ENCODE measurements at regions not wholly inside any gene's neighbourhood (a gene's known extent, or its start where the extent isn't known, plus 50 kb on each side); places are given as distances from the start of the nearest gene placed in this dataset.
"Not testable (repeated sequence)": the region's sequence is repeated elsewhere in the genome, so short reads cannot be mapped to it uniquely, and the experiment has no call there.

DNA sequence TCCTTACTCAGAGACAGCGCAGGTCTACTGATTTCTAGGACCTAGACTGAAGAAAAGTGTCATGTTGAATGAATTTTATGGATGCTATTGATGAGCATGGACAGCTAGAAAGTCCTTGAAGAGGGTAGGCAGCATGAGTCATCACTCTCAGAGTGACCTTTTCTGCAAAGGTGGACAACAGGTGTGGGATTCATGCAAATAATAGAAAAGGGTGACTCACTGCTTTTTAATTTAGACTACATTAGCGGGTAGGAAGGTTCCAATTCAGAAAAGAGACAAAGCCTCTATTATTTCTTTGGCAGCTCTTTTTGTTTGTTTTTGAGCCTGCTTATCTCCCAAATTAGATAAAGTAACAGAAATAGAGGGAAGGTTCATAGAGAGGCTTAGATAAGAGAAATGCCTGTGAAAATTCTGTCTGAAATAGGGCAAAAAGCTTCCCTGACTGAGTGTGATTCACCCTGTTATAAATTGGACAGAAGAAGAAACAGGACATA is 191.4 kb downstream of the TENT5A start:
- no peak for DNase-seq

DNA sequence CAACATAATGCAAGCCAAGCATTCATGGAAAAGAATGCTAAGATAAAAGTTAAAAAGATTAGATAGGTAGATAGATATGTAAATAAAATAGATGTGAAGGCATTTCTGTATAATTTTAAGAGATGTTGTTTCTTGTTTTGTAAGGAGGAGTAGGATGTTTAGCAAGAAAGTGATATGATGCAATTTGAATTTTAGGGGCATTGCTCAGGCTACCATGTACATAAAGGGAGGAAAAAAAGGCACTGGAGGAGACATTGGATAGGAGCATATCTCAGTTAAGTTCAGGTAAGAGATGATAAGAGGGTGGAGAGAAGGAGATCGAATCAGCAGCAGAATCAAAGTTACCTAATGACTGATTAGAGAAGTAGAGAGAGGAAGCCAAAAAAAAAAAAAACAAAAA is 194.7 kb downstream of the TENT5A start:
- no peak for DNase-seq

DNA sequence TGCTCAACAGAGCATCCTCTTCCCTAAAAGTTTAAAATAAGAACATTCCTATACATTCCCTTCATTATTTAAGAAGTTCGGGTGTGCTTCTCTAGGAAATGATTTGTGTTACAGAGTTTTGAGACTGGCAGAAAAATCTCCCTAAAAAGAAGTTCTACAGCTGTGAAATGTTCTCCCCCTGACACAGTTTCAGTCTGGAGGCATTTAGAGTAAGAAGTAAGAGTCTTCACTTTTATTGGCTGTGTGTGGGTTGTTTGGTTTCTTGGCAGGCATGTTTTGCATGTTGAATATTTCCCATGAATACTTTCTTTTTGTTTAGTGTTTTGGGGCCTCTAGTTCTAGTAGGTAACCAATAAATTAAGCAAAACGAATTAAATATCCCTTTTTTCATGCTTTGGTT is 195.9 kb downstream of the TENT5A start:
- no peak for DNase-seq

DNA sequence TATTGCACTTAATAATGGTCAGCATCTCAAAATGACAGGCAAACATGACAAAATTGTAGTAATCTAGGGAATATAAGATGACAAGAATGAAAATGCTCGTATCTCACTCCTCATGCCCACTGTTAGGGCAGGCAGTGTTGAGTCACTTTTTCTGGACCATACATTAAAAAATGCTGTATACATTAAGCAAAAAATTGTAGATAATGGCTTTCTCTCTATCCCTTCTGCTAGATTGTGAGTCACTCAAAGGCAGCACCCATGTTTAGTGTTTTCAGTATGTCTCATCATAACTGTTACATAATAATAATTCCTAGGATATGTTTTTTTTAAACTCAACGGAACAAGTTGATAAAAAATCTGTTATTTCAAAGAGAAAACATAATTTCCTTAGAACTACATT is 199.3 kb downstream of the TENT5A start:
- no peak for DNase-seq

DNA sequence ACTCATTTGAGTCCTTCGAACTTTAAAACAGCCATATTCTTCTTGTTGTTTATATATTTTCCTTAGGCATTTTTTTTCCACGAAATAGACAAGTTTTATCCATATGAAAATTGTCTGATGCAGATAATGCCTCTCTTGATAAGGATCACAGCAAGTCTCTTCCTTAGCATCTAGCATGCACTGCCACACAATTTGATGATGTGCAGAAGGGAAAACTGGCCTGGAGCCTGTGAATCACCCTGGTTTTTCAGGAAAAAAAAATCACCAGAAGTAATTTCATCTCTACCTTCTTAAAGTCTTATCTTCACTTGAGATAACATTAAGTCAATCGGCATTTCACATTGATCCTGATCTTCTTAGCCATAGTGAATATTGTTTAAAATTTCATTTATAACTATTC is 199.8 kb downstream of the TENT5A start:
- no peak for DNase-seq

DNA sequence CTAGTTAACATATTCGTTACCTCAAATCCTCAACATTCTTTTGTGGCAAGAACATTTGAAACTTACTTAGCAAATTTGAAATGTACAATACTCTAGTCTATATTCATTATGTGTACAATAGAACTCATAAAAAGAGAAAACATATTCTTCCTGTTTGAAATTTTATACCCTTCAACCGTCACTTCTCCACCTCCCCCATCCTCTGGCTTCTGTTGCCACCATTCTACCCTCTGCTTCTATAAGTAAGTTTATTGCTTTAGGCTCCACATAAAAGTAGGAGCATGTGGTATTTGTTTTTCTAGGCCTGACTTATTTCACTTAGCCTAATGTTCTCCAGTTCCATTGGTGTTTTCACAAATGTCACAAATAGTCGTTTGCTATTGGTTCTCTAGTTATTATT is 205.3 kb downstream of the TENT5A start:
- no peak for DNase-seq

DNA sequence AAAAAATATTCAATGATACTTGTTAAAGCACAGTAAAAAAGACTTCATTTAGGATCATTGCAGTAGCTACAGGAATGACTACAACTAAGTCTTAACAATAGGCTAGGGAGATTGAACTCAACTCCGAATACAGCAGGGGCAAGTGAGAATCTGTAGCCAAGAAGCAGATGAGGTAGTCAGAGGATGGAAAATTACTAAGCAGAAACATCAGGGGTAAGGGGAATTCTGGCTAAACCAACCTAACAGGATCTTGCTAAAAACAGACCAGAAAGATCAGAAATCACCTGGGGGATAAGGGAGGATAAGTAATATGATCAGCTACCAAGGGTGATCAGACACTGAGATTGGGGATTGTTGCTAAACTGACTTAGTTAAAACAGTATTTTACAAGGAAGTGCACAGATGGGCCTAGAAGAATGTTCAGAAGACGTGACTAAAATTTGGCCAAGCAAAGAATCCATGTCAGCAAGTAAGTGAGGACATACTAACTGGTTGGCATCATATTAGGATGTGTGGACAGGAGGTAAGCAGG is 217.5 kb downstream of the TENT5A start:
- no peak for DNase-seq

DNA sequence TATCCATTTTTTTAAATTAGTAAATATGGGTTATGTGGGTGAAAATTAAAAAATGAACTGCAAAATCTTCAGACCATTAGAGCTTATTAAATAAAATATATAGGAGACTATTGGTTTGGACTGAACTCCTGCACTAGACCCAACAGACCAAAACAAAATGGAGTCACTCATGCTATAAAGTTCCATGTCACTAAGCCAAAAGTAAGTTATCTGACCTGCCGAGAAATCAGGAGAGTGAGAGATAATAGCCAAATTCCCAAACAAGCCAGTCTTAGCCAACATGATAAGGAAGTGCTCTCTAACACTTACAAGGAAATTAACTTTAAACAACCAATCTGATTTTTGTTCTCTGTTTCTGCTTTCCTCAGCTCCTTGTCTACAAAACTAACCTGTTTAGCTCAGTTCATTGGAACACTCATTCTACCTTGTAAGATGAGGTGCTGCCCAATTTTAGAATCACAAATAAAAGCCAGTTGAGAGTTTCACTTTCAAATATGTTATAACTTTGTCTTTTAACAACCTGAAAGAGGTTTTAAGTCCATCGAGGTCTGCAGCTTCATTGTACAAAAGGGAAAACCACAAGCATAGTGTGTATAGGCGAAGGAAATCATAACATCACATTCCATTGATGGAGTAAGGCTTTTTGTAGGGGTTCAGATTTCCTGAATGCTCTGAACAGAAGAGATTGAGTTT is 220.5 kb downstream of the TENT5A start:
- DNase-seq = no peak

DNA sequence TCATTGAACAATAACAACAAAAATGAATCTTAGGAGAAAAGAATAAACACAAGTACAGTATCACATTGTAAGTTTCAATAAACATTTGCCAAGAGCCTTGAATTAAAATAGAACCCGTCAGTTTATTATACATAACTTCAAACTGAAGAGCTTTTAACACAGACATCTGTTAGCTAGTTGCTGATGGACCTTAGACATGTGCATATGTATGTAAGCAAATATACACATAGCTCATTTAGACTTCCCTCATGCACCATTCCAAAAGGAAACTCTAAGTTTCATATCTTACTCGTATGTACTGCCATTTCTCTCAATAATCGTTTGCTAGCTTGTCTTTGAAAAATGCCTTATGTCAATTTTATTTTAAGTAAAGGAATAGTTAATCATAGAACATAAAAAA is 235.0 kb downstream of the TENT5A start:
- no peak for DNase-seq

DNA sequence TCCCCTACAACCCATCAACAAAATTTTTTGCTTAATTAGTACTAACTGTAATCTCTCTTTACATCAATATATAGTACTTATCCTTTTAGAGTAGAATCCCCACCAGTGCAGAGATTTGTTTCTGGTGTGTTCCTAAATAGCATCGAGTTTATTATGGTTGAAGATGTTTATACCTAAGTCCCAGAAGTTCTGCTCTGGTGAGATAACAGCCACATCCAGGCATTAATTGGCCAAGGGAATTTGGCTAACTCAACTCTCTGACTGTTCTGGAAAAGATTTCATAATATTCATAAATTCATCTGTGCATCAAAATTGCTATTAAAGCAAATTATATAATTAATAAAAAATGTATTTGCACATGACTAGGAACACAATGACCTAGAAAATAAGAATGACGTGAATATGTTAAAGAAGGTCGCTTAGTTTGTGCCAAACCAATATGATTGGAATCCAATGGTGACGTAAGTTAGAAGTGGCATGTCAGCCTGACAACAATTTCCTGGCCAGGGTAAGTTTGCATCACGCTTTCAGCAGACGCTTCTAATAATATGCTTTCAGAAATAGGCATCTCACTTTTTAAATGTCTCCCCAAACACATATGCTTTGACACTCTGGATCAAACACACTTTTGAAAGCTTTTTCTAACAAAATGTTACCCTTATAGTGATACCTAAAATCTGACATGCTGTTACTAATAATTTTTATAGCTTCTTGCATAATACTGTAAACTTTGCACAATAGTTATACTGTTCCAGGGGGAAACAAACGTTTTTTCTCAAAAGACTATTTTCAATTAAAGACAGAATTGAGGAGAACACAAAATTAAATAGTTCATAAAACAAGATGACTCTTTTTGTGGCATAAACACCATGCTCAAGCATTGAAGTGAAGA is 236.7 kb downstream of the TENT5A start:
- no peak for DNase-seq

DNA sequence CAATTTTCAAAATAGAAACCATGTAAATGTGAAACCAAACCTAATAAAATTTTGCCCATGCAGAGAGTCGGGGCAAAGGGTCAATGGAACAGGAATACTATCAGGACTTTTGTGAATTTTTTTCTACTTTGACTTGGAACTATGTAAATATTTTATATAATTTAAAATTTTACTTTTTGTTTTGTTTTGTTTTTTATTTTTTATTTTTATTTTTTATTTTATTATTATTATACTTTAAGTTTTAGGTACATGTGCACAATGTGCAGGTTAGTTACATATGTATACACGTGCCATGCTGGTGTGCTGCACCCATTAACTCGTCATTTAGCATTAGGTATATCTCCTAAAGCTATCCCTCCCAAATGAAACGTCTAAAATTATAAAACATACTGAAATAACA is 238.3 kb downstream of the TENT5A start:
- DNase-seq = not testable (repeated sequence)

DNA sequence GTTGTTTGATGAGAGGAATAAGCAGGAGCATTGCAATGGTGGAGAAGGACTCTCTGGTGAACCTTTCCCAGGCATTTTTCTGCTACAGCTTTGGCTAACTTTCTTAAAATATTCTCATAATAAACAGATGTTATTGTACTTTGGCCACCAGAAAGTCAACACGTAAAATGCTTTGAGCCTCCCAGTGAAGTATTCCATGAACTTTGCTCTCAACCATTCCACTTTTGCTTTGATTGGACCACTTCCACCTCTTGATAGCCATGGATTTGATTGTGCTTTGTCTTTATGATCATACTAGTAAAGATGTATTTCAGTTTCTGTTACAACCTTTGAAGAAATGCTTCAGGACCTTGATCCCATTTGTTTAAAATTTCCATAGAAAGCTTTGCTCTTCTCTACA is 241.1 kb downstream of the TENT5A start:
- DNase-seq = no peak

DNA sequence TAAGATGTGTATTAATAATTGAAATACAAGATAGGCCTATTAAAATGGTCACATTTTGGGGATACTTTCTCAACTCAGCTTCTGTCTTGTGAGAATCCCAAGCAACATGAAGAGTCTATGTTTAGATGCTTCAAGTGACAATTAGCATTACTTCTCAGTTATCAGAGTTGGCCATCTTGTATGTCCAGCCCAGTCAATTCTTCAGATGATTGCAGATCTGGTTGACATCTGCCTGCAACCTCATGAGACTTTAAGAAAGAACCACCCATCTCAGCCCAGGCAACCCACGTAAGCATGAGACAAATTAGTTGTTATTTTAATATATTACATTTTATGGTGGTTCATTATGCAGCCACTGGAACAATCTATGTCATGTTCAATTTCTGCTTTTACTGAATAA is 256.5 kb downstream of the TENT5A start:
- DNase-seq = no peak

DNA sequence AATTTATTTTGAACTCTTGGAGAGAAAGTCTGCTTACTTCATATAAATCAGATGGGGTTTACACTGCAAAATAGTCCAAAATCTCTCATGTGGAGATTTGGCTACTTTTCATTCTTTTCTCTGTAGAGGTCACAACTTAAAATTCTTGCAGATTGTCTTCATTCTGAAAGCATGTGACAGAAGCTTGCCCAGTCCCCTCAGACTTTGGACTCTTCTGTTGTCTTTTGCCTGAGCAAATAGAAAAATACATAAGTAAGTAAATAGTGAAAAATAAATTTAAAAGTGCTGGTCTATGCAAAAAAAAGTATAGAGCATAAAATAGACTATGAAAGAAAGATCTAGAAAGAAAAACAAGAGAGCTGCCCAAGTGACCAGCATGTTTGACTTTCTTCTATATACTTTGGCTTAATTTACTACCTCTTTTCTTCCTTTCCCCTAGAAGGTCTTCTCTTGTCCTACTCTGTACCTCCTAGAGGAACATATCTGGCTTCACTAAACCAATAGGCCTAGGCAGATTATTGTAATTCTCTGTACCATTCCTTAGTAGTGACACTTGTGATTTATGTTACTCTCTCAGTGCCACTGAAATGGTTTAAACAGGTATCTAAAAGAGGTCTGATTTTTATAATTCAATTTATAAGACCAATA is 260.9 kb downstream of the TENT5A start:
- no peak for DNase-seq

DNA sequence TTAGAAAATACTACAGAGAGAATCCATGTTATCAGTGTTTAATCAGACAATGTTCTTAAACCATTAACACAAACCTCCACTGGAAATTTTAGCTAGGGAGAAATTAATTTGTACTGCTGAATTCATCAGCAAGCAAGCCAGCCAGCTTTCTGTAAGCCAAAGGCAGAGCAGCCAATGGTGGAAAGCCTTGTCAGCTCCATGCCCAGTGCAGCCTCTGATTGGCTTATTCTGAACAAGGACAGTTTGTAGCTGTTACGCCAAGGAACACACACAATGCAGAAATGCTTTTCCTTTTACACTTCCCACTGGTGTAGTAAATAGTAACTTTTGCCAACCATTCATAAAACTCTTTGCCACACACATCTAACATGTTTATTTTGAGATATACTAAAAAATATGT is 265.0 kb downstream of the TENT5A start:
- no peak for DNase-seq

DNA sequence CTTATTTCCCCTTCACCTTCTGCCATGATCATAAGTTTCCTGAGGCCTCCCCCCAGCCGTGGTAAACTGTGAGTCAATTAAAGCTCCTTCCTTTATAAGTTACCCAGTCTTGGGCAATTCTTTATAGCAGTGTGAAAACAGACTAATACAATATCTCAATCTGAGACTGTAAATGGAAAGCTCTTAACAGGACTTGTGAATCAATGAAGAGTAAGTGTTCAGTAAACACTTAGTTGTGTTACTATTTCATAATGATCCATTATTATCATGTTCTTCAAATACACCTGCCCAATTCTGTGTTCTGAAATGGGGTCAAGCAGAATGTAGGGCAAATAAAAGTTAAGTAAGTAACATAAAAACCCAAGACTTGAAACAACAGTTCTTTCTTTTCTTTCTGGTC is 266.2 kb downstream of the TENT5A start:
- DNase-seq = no peak

DNA sequence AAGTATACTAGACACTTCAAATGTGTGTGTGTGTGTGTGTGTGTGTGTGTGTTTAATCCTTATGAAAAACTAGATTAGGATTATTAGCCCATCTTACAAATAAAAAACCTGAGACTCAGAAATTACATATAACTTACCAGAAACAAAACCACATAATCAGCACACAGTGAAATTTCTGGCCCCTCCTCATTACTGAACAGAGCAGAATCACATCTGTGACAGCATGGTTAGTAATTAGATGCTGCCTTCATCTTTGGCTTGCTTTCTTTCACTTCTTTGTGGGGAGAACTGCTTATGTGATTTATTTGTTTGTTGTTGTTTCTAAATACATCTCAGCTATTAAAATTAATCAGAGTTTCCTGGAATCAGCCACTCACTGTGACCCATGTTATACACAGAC is 267.1 kb downstream of the TENT5A start:
- no peak for DNase-seq

DNA sequence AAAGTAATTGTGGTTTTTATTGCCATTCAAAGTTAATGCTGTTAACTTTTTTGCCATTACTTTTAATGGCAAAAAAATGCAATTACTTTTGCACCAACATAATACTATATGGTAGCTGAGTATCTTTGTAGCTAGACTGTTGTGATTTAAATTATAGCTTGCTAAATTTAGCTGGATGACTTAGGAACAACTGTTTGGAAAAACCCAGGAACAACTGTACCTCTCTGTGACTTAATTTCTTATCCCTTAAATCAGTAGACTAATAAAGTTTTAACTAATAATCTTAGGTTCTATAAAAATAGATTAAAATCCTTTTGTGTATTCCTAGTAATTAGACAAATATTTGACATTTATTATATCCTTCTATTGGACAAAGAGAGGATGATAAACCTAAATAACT is 268.2 kb downstream of the TENT5A start:
- DNase-seq = no peak

DNA sequence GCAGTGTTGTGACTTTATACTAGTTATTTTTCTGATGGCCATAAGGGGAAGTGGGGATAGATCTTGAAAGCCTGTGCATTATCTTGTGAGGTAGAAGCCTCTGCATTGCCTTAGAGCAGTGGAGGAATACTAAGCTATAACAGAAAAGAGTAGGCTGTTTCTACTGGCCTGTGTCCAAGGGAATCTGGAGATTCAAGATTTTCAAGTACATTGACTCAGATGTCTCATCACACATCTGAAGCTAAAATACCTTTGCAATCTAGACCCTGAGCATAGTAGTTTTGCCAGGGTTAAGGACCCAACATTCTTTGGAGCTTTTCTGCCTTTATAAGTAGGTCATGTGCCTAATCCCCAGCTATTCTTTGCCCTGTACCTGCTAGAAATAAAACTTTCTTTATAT is 272.3 kb downstream of the TENT5A start:
- no peak for DNase-seq

DNA sequence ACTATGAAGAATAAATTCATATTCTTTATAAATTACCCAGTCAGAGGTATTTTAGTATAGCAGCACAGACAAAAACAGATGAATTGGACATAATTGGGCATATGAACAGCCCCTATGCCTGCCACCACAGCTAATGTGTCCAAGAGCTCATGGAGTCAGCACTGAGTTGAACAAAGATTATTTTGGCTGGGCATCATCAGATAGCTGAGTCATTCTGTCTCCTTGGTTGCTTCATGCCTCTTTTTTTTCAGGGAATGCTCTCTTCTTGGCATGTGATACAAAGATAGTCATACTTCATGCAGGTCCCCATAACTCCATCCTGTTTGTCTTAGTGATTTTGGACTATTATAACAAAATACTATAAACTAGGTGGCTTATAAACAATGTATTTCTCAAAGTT is 275.6 kb downstream of the TENT5A start:
- DNase-seq = no peak

DNA sequence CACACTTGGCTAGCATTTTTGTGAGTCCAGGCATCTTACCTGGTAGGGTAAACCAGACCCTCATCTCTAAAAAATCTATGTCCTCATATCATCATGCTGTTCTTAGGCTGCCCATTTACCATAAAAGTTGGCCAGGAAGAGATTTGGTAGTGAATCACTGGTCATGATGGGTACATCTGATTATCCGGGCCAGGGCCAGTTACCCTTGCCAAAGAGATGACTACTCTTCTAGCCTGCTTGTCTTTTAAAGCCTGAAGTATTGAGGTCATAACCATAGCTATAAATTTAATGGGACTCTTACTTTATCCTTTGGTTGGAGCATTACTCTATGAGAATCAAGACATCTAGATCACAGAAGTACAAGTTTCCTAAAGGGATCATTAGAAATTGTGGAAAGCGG is 276.8 kb downstream of the TENT5A start:
- no peak for DNase-seq

DNA sequence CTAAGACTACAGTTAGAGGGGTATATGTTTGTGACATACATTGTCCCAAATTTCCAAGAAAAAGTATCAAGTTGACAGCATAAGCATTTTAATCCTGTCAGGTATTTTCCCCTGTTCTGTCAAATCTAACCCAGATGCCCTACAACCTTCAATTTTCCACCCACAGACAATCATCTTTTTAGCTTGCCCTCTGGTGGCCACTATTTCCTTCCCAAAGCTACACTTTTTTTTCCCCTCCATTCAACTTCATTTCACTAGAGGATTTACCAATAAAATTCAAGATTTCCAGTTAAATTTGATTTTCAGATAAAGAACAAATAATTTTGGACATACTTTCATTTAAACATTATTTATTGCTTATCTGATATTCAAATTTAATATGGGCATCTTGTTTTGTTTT is 286.6 kb downstream of the TENT5A start:
- no peak for DNase-seq

DNA sequence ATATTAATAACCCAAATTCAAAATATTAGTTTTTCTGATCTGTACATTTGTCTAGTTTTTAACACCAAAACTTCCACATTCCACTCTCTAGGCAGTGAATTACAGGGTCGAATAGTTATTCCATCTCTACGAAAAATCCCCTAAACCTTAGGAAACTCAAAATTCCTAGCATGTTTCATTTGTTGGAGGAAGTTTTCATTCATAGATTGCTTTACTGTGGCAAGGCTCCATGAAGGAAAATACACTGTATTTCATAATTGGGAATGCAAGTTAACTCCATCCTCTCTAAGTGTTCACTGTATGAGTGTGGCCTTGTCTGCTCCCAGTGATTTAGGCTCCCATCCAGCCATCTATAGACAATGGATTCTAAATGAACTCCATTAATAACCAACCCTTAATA is 296.1 kb downstream of the TENT5A start:
- DNase-seq = no peak

DNA sequence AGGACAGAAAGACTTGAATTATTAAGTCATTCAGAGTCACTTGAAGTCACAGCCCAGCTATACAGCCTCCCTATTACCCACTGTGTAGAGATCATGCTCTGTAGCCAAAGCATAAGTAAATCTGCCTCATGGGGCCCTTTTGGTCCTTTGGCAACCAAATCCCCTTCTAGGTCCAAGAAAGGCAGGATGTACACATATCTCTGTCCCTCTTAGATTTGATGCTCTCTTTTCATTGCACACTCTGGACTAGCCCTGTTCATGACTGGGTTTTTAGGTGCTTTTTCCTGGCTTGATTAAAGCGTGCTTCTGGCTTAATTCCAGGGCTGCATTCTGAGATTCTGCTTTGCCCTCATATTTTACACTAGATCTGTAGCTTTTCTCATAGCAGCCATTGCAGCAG is 296.8 kb downstream of the TENT5A start:
- DNase-seq = no peak

Data from NCI-H1092 (cell line).